Mammary epithelial cell (primary cell): ENCODE measurements at regions not wholly inside any gene's neighbourhood (a gene's known extent, or its start where the extent isn't known, plus 50 kb on each side); places are given as distances from the start of the nearest gene placed in this dataset.

Experiments used
- CTCF ChIP-seq, 2 donors: IDR thresholded peaks in 1 of 2; conservative IDR thresholded peaks in 1 of 2; 2 replicates each; pipeline ENCODE4 v1.5.1; 2011 to 2012; ENCODE audit warnings: inconsistent platforms in 2 of 2, low read length in 2 of 2, mild to moderate bottlenecking in 2 of 2, control low read depth in 1 of 2, low read depth in 1 of 2; ENCODE audit not compliant: insufficient read depth in 1 of 2; ENCODE audit errors: extremely low read depth in 1 of 2
- EZH2 ChIP-seq: IDR thresholded peaks from 2 replicates; pipeline ENCODE4 v1.6.1; 2012; ENCODE audit warnings: low read length, inconsistent platforms, borderline replicate concordance

GRCh38 chr6:113668641-113669408, 188.3 kb upstream of the MARCKS start:
- TF ChIP-seq CTCF (conservative IDR thresholded peaks at IDR 0.05 in 1 of 2, IDR thresholded peaks at IDR 0.05 in 1 of 2; ENCODE audit: extremely low read depth in 1 of 2, insufficient read depth in 1 of 2, low read depth in 1 of 2, low read length in 2 of 2) (no peak), EZH2 (no peak)
